Esophagus squamous epithelium (tissue), 5 donors: ENCODE measurements at regions not wholly inside any gene's neighbourhood (a gene's known extent, or its start where the extent isn't known, plus 50 kb on each side); places are given as distances from the start of the nearest gene placed in this dataset.

Source experiments
- DNase-seq: peaks from one replicate; lab custom pipeline; 2025; lab: John Stamatoyannopoulos, UW
- H3K27ac ChIP-seq, 4 donors: fragments of 200-600 bp; sonication (generic); one replicate each; pipeline ENCODE4 v1.5.1; 2016 to 2019; ENCODE audit warnings: mild to moderate bottlenecking in 1 of 4
- H3K27me3 ChIP-seq, 4 donors: fragments of 200-600 bp; sonication (generic); 1 replicate in 3 of 4; 2 replicates in 1 of 4; pipeline versions ENCODE4 v1.5.1 to v1.6.0; 2017 to 2021; ENCODE audit warnings: antibody characterized with exemption in 1 of 4
- H3K36me3 ChIP-seq, 3 donors: fragments of 200-600 bp; sonication (generic); one replicate each; pipeline ENCODE4 v1.5.1; 2016 to 2019
- H3K4me1 ChIP-seq, 3 donors: fragments of 200-600 bp; sonication (generic); one replicate each; pipeline ENCODE4 v1.5.1; 2017 to 2019
- H3K4me3 ChIP-seq, 4 donors: fragments of 200-600 bp; sonication (generic); 1 replicate in 3 of 4; 2 replicates in 1 of 4; pipeline ENCODE4 v1.5.1; 2016 to 2019; ENCODE audit warnings: mild to moderate bottlenecking in 2 of 4, moderate library complexity in 1 of 4
- H3K9me3 ChIP-seq, 3 donors: fragments of 200-600 bp; sonication (generic); one replicate each; pipeline ENCODE4 v1.5.1; 2016 to 2019
- POLR2A ChIP-seq, 4 donors: fragments of 450-650 bp; IDR thresholded peaks; one replicate each; pipeline ENCODE4 v1.6.1; 2017; ENCODE audit warnings: antibody characterized with exemption in 4 of 4, mild to moderate bottlenecking in 4 of 4, moderate library complexity in 3 of 4
- WGBS, 2 donors: methylation state at CpG; one replicate each; pipeline ENCODE4 v1.1.5; 2018; 5-methylcytosine and 5-hydroxymethylcytosine counted together
- intact Hi-C: fragments of 100-400 bp; cut with DNase I; formaldehyde crosslinking; loops from one replicate; pipeline ENCODE4 v1.15.0; 2022
- TF ChIP-seq, protein P1 (sequence below), 6 experiments: fragments of 450-650 bp in 4 of 6; fragments of 200-600 bp in 2 of 6; sonication (generic) in 2 of 6; IDR thresholded peaks; one replicate each; pipeline ENCODE4 v1.5.1; 2016 to 2019; ENCODE audit warnings: antibody characterized with exemption in 6 of 6, mild to moderate bottlenecking in 4 of 6, moderate library complexity in 4 of 6
- donor health status: DM: yes; HTN: yes; CAD: no.

DNA sequence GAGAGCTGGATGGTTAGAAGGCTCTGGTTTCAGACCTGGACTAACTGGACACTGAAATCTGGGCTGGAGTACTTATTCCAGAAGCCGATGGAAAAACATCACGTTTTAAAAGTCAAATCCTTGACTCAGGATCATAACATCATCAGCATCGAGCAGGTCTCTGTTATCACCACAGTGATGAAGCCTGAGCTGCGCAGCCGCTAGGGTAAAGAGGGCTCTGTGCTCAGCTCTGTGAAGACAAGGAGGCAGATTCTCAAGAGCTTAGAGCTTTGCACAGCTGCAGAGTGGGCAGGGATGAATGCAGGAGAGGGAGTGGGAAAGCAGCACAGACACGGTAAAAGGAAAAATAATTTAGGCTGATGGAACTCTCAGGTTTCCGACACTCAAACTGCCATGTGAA is 208.8 kb upstream of the TAS2R1 start:
- no peak for DNase-seq
- Histone ChIP-seq H3K27me3 (peaks cover 0 to 13% (median 0%) of the 10 kb centered on the region in 4 donors), H3K4me1 (no peaks in the 10 kb centered on the region), H3K36me3 (no peaks in the 10 kb centered on the region), H3K9me3 (peaks cover 0 to 10% (median 0%) of the 10 kb centered on the region in 3 donors), H3K4me3 (no peak overlapping the region), H3K27ac (no peak overlapping the region)
- intact Hi-C loops: no loop called here
- TF ChIP-seq POLR2A (IDR thresholded peaks at IDR 0.05): no peak
- TF ChIP-seq, protein P1, sequence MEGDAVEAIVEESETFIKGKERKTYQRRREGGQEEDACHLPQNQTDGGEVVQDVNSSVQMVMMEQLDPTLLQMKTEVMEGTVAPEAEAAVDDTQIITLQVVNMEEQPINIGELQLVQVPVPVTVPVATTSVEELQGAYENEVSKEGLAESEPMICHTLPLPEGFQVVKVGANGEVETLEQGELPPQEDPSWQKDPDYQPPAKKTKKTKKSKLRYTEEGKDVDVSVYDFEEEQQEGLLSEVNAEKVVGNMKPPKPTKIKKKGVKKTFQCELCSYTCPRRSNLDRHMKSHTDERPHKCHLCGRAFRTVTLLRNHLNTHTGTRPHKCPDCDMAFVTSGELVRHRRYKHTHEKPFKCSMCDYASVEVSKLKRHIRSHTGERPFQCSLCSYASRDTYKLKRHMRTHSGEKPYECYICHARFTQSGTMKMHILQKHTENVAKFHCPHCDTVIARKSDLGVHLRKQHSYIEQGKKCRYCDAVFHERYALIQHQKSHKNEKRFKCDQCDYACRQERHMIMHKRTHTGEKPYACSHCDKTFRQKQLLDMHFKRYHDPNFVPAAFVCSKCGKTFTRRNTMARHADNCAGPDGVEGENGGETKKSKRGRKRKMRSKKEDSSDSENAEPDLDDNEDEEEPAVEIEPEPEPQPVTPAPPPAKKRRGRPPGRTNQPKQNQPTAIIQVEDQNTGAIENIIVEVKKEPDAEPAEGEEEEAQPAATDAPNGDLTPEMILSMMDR (IDR thresholded peaks at IDR 0.05): no peak
- WGBS, 2 donors: 40 to 58% methylated on average over 6 to 7 of the region's 7 CpGs

DNA sequence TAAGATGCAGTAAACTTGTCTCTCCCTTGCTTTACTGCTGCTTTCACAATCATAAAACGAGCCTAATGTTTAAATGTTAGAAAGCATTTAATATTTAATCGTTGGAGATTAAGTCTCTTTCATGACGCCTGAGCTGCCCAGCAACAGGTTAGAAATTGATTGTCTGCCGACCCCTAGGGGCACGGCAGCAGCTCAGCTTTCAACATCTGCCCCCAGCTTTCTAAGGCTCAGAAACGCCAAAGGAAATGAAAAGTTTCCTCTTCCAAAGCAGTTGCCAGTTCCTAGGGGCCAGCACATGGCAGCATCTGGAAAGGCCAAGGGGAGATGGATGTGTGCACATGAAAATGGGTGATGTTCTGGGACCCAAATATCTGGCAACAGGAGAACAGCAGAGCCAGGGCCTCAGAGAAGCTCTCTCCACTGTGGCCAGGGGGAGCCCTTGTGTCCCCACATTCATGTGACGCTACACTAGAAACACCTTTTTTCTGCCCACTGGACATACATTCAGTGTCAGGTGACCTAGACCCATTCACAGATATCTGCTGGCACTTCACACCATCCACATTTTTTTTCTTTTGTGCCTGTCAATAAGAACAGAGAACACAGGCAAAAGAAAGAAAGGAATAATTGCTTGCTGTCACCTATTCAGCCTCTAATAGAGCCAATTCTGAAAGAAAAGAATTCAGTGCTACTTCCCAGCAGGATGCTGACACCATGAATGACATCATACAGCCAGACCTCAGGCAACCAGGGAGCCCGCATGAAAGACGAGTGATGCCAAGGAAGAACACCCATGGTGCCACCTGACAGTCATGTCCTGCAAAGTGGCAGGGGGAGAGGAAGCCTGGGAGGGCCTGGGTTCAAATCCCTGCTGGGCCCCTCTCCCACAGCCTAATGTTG is 205.0 kb upstream of the TAS2R1 start:
- Histone ChIP-seq H3K4me3 (no peak overlapping the region), H3K27me3 (peaks cover 0 to 15% (median 0%) of the 10 kb centered on the region in 4 donors), H3K36me3 (no peaks in the 10 kb centered on the region), H3K9me3 (no peaks in the 10 kb centered on the region), H3K4me1 (no peaks in the 10 kb centered on the region), H3K27ac (no peak overlapping the region)
- intact Hi-C loops: no loop called here
- no peak for DNase-seq
- TF ChIP-seq, protein P1 (IDR thresholded peaks at IDR 0.05): no peak
- TF ChIP-seq POLR2A (IDR thresholded peaks at IDR 0.05): no peak
- 23 to 34% methylated on average over 8 to 9 of the region's 9 CpGs for WGBS, 2 donors

DNA sequence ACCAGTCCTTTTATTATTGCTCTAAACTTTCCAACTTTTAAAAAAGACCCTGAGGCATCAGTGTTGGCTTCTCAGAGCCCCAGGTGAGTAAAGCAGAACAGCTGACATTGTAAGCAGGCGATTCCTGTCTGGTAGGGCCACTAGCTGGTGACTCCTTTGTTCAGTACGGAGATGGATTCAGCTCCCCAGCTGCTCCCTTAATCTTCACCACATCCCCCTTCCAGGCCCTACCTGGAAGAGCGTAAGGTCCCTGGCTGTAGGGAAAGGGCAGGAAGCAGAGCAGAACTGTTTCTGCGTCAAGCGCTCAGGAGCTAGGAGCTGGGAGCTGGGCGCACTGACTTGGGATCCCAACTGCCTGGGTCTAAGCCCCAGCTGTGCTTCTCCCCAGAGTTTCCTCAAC is 203.7 kb upstream of the TAS2R1 start:
- no peaks in the 10 kb centered on the region for H3K36me3 ChIP-seq
- no peaks in the 10 kb centered on the region for H3K9me3 ChIP-seq
- no peaks in the 10 kb centered on the region for H3K4me1 ChIP-seq
- TF ChIP-seq, protein P1 (IDR thresholded peaks at IDR 0.05): no peak
- TF ChIP-seq POLR2A (IDR thresholded peaks at IDR 0.05): no peak
- DNase-seq: no peak
- no peak overlapping the region for H3K27ac ChIP-seq
- WGBS, 2 donors: 64% methylated on average over 6 of the region's 6 CpGs
- H3K27me3 ChIP-seq: peaks cover 0 to 15% (median 0%) of the 10 kb centered on the region in 4 donors
- intact Hi-C loops: no loop called here
- H3K4me3 ChIP-seq: no peak overlapping the region

DNA sequence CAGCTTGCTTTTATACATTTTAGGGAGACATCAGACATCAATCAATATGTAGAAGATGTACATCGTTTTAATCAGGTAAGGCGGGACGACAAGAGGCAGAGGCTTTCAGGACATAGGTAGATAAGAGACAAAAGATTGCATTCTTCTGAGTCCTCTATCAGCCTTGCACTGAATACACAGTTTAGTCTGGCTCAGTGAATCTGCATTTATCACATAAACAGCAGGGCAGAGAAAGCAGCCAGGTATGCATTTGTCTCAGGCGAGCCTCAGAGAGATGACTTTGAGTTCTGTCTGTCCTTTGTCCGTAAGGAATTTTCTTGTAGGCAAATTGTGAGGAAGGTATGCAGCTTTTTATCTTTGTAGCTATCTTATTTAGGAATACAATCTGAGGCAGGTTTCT is 202.8 kb upstream of the TAS2R1 start:
- H3K27ac ChIP-seq: no peak overlapping the region
- TF ChIP-seq, protein P1 (IDR thresholded peaks at IDR 0.05): no peak
- no peak for TF ChIP-seq POLR2A (IDR thresholded peaks at IDR 0.05)
- H3K36me3 ChIP-seq: no peaks in the 10 kb centered on the region
- H3K4me1 ChIP-seq: no peaks in the 10 kb centered on the region
- no peak overlapping the region for H3K4me3 ChIP-seq
- WGBS, 2 donors: 61 to 63% methylated on average over 5 of the region's 5 CpGs
- peaks cover 0 to 15% (median 0%) of the 10 kb centered on the region in 4 donors for H3K27me3 ChIP-seq
- no peak for DNase-seq
- intact Hi-C loops: no loop called here
- H3K9me3 ChIP-seq: no peaks in the 10 kb centered on the region

DNA sequence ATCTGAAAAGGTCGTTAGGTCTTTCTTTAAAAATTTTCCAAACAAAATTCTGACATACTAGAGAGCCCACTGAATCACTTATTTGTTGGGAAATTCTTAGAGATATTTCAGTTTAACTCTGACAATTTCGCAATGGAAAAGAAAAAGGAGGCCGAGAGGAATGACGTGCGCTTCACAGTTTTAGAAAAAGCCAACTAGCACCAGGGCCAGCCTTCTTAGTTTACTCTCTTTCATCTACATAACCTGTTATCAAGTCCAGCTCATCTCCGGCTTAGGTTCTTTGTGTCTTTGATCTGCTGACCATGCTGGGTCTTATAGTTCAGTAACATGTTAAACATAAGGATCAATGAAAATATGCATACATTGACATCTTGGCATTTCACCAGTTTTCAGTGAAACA is 201.7 kb upstream of the TAS2R1 start:
- intact Hi-C loops: no loop called here
- no peak for DNase-seq
- Histone ChIP-seq H3K36me3 (no peaks in the 10 kb centered on the region), H3K4me1 (no peaks in the 10 kb centered on the region), H3K4me3 (no peak overlapping the region), H3K27me3 (peaks cover 0 to 15% (median 0%) of the 10 kb centered on the region in 4 donors), H3K27ac (no peak overlapping the region), H3K9me3 (no peaks in the 10 kb centered on the region)
- TF ChIP-seq, protein P1 (IDR thresholded peaks at IDR 0.05): no peak
- no peak for TF ChIP-seq POLR2A (IDR thresholded peaks at IDR 0.05)
- 76 to 78% methylated on average over 6 of the region's 6 CpGs for WGBS, 2 donors
